Natural killer cell (primary cell): ENCODE measurements at regions not wholly inside any gene's neighbourhood (a gene's known extent, or its start where the extent isn't known, plus 50 kb on each side); places are given as distances from the start of the nearest gene placed in this dataset.

Source experiments
- ATAC-seq, 3 donors: fragments of 150-1000 bp in 2 of 3; fragments of 200-7000 bp in 1 of 3; cut with Tn5 transposase; 1 replicate in 1 of 3; 2 replicates in 2 of 3; pipeline ENCODE4 v1.10.0; 2021; ENCODE audit warnings: mild to moderate bottlenecking in 2 of 3, moderate library complexity in 2 of 3
- DNase-seq, 2 donors: peaks; one replicate each; pipeline versions ENCODE4 v3.0.0 to v3.0.0-alpha.2; 2013 to 2021; ENCODE audit warnings: mixed read lengths in 1 of 2
- H3K27ac ChIP-seq: one replicate; pipeline ENCODE4 v1.5.1; 2013; ENCODE audit warnings: mild to moderate bottlenecking, low read length
- H3K27me3 ChIP-seq: one replicate; pipeline ENCODE4 v1.6.1; 2013; ENCODE audit warnings: low read length; ENCODE audit not compliant: control insufficient read depth, insufficient read depth
- H3K36me3 ChIP-seq: one replicate; pipeline ENCODE4 v1.6.1; 2013; ENCODE audit warnings: low read length; ENCODE audit not compliant: control insufficient read depth, insufficient read depth
- H3K4me1 ChIP-seq: one replicate; pipeline ENCODE4 v1.6.1; 2013; ENCODE audit warnings: low read length; ENCODE audit not compliant: control insufficient read depth, insufficient read depth
- H3K4me3 ChIP-seq: one replicate; pipeline ENCODE4 v1.5.1; 2013; ENCODE audit warnings: low read length
- H3K9me3 ChIP-seq: one replicate; pipeline ENCODE4 v1.6.1; 2013; ENCODE audit warnings: low read length; ENCODE audit not compliant: control insufficient read depth, insufficient read depth
- H3K27ac Mint-ChIP-seq, 2 donors: one replicate each; pipeline ENCODE4 v1.8.0; 2022; ENCODE audit warnings: mild to moderate bottlenecking in 2 of 2, mixed read lengths in 2 of 2, moderate library complexity in 1 of 2
- H3K27me3 Mint-ChIP-seq, 2 donors: one replicate each; pipeline ENCODE4 v1.8.0; 2022; ENCODE audit warnings: low read depth in 2 of 2, mixed read lengths in 2 of 2
- H3K36me3 Mint-ChIP-seq: one replicate; pipeline ENCODE4 v1.8.0; 2022; ENCODE audit warnings: mixed read lengths
- H3K4me1 Mint-ChIP-seq, 2 donors: one replicate each; pipeline ENCODE4 v1.8.0; 2022; ENCODE audit warnings: mixed read lengths in 2 of 2
- H3K4me3 Mint-ChIP-seq: one replicate; pipeline ENCODE4 v1.8.0; 2022; ENCODE audit warnings: mild to moderate bottlenecking, moderate library complexity, mixed read lengths
- H3K9me3 Mint-ChIP-seq, 2 donors: one replicate each; pipeline ENCODE4 v1.8.0; 2022; ENCODE audit warnings: mixed read lengths in 2 of 2
- CTCF ChIP-seq: fragments of 200-600 bp; IDR thresholded peaks from one replicate; pipeline ENCODE4 v1.8.0; 2022; ENCODE audit warnings: antibody characterized with exemption
- WGBS: methylation state at CpG from one replicate; pipeline ENCODE4 v1.1.7; 2013; ENCODE audit warnings: missing lambda C conversion rate; ENCODE audit not compliant: insufficient coverage; 5-methylcytosine and 5-hydroxymethylcytosine counted together
- intact Hi-C: fragments of 100-400 bp; cut with micrococcal nuclease; formaldehyde crosslinking; loops from one replicate; pipeline ENCODE4 v1.14.2; 2022

- intact Hi-C loops: no loop called here
- DNase-seq (no peak), ATAC-seq (no peak)
- no peaks in the 10 kb centered on the region for H3K4me1 ChIP-seq
- H3K4me3 ChIP-seq: no peak overlapping the region
- H3K4me3 Mint-ChIP-seq: no peak overlapping the region
- H3K36me3 ChIP-seq: no peaks in the 10 kb centered on the region
- no CpG with 5 or more reads among the region's 3 CpGs for WGBS
- H3K4me1 Mint-ChIP-seq: no peaks in the 10 kb centered on the region
- peaks cover 10 to 17% of the 10 kb centered on the region in 2 donors for H3K27me3 Mint-ChIP-seq
- no peaks in the 10 kb centered on the region for H3K9me3 ChIP-seq
- no peaks in the 10 kb centered on the region for H3K9me3 Mint-ChIP-seq
- no peak overlapping the region for H3K27ac ChIP-seq
- no peaks in the 10 kb centered on the region for H3K36me3 Mint-ChIP-seq
- no peak overlapping the region for H3K27ac Mint-ChIP-seq
- no peak for TF ChIP-seq CTCF
- no peaks in the 10 kb centered on the region for H3K27me3 ChIP-seq
Measured at GRCh38 chr10:128896963-128897362, 570.1 kb upstream of the MGMT start.

- H3K9me3 Mint-ChIP-seq: no peaks in the 10 kb centered on the region
- no peak for DNase-seq
- Histone ChIP-seq H3K36me3 (no peaks in the 10 kb centered on the region), H3K9me3 (no peaks in the 10 kb centered on the region), H3K27ac (no peak overlapping the region), H3K4me3 (no peak overlapping the region), H3K4me1 (no peaks in the 10 kb centered on the region), H3K27me3 (no peaks in the 10 kb centered on the region)
- H3K27ac Mint-ChIP-seq: no peak overlapping the region
- no peak for ATAC-seq
- H3K4me1 Mint-ChIP-seq: no peaks in the 10 kb centered on the region
- no peak overlapping the region for H3K4me3 Mint-ChIP-seq
- H3K27me3 Mint-ChIP-seq: peaks cover 8 to 17% of the 10 kb centered on the region in 2 donors
- no peaks in the 10 kb centered on the region for H3K36me3 Mint-ChIP-seq
- intact Hi-C loops: no loop called here
- WGBS: 87% methylated on average over 11 of the region's 12 CpGs
- no peak for TF ChIP-seq CTCF
Measured at GRCh38 chr10:128897401-128898129, 569.5 kb upstream of the MGMT start.

- Histone ChIP-seq H3K27ac (no peak overlapping the region), H3K27me3 (no peaks in the 10 kb centered on the region), H3K4me3 (no peak overlapping the region), H3K4me1 (no peaks in the 10 kb centered on the region), H3K36me3 (no peaks in the 10 kb centered on the region), H3K9me3 (no peaks in the 10 kb centered on the region)
- no peaks in the 10 kb centered on the region for H3K4me1 Mint-ChIP-seq
- peaks cover 8 to 24% of the 10 kb centered on the region in 2 donors for H3K27me3 Mint-ChIP-seq
- no peak overlapping the region for H3K27ac Mint-ChIP-seq
- H3K9me3 Mint-ChIP-seq: no peaks in the 10 kb centered on the region
- 80% methylated on average over 10 of the region's 10 CpGs for WGBS
- TF ChIP-seq CTCF: no peak
- H3K4me3 Mint-ChIP-seq: no peak overlapping the region
- intact Hi-C loops: no loop called here
- ATAC-seq (no peak), DNase-seq (no peak)
- H3K36me3 Mint-ChIP-seq: no peaks in the 10 kb centered on the region
Measured at GRCh38 chr10:128898133-128898915, 568.7 kb upstream of the MGMT start.
